H1 (cell line): ENCODE measurements at regions not wholly inside any gene's neighbourhood (a gene's known extent, or its start where the extent isn't known, plus 50 kb on each side); places are given as distances from the start of the nearest gene placed in this dataset.

Experiments used
- CTCF ChIA-PET: fragments of 300-600 bp; sonication (Branson Sonifier 250); formaldehyde crosslinking; loops from one replicate; lab custom pipeline; 2021; ENCODE audit not compliant: partially characterized antibody; lab: Charles Lee
- POLR2A ChIA-PET: fragments of 300-600 bp; sonication (Branson Sonifier 250); formaldehyde crosslinking; loops from one replicate; lab custom pipeline; 2021; ENCODE audit warnings: inconsistent platforms; ENCODE audit not compliant: partially characterized antibody; lab: Charles Lee
- DNase-seq, 2 experiments: peaks; one replicate each; pipeline versions ENCODE4 v3.0.0 to v3.0.0-alpha.2; 2010 to 2022; ENCODE audit warnings: low spot score in 2 of 2, low read depth in 1 of 2, mixed read lengths in 1 of 2
- FAIRE-seq: peaks from 2 replicates; lab custom pipeline; 2011; peaks lifted over from hg19 to GRCh38; lab: Jason Lieb, UNC
- H2AFZ ChIP-seq: 2 replicates; pipeline ENCODE4 v1.8.1; 2012; ENCODE audit warnings: low read length, inconsistent platforms
- H2AK5ac ChIP-seq: 2 replicates; pipeline ENCODE4 v1.6.1; 2013; ENCODE audit warnings: low read depth, low read length
- H2BK120ac ChIP-seq: replicated peaks from 2 replicates; pipeline ENCODE3; 2013; ENCODE audit warnings: low read depth, low read length, inconsistent platforms
- H2BK12ac ChIP-seq: 2 replicates; pipeline ENCODE4 v1.6.1; 2013; ENCODE audit warnings: low read depth, low read length
- H2BK15ac ChIP-seq: 2 replicates; pipeline ENCODE4 v1.6.1; 2013; ENCODE audit warnings: low read length
- H2BK20ac ChIP-seq: 2 replicates; pipeline ENCODE4 v1.6.1; 2013; ENCODE audit warnings: low read length
- H2BK5ac ChIP-seq: 2 replicates; pipeline ENCODE4 v1.6.1; 2013; ENCODE audit warnings: low read depth, low read length
- H3K14ac ChIP-seq: 2 replicates; pipeline ENCODE4 v1.6.1; 2013; ENCODE audit warnings: inconsistent platforms; ENCODE audit not compliant: insufficient read length
- H3K18ac ChIP-seq: 2 replicates; pipeline ENCODE4 v1.6.1; 2013; ENCODE audit warnings: low read length; ENCODE audit errors: extremely low read depth
- H3K23ac ChIP-seq: 2 replicates; pipeline ENCODE4 v1.6.1; 2013; ENCODE audit warnings: inconsistent platforms; ENCODE audit not compliant: insufficient read length
- H3K23me2 ChIP-seq: 2 replicates; pipeline ENCODE4 v1.6.1; 2013; ENCODE audit warnings: low read depth, low read length
- H3K27ac ChIP-seq: 2 replicates; pipeline ENCODE4 v1.6.1; 2011; ENCODE audit warnings: low read depth, low read length, inconsistent platforms
- H3K27me3 ChIP-seq, 4 experiments: replicated peaks in 1 of 4; 1 replicate in 1 of 4; 2 replicates in 3 of 4; pipeline versions ENCODE4 v1.6.1 to v1.8.1; 2011 to 2013; ENCODE audit warnings: low read length in 3 of 4, mild to moderate bottlenecking in 3 of 4, inconsistent platforms in 2 of 4, mixed read lengths in 2 of 4, moderate library complexity in 1 of 4; ENCODE audit not compliant: control insufficient read depth in 3 of 4, insufficient read depth in 3 of 4; ENCODE audit errors: extremely low read depth in 1 of 4
- H3K36me3 ChIP-seq, 4 experiments: 2 replicates each; pipeline versions ENCODE4 v1.6.1 to v1.8.1; 2011 to 2013; ENCODE audit warnings: mild to moderate bottlenecking in 4 of 4, low read length in 3 of 4, moderate library complexity in 2 of 4, control low read depth in 1 of 4, inconsistent platforms in 1 of 4; ENCODE audit not compliant: insufficient read depth in 4 of 4, control insufficient read depth in 2 of 4
- H3K4ac ChIP-seq: replicated peaks from 2 replicates; pipeline ENCODE3; 2013; ENCODE audit warnings: low read length, low read depth, mixed read lengths, inconsistent platforms; ENCODE audit not compliant: insufficient read length
- H3K4me1 ChIP-seq, 4 experiments: replicated peaks in 1 of 4; 1 replicate in 1 of 4; 2 replicates in 3 of 4; pipeline versions ENCODE4 v1.6.1 to v1.8.1; 2011 to 2013; ENCODE audit warnings: low read length in 3 of 4, inconsistent platforms in 2 of 4, mixed read lengths in 1 of 4; ENCODE audit not compliant: insufficient read depth in 4 of 4, control insufficient read depth in 3 of 4
- H3K4me2 ChIP-seq, 2 experiments: 2 replicates each; pipeline versions ENCODE4 v1.6.1 to v1.8.1; 2011 to 2013; ENCODE audit warnings: low read depth in 2 of 2, low read length in 2 of 2, control low read depth in 1 of 2, inconsistent platforms in 1 of 2, mild to moderate bottlenecking in 1 of 2; ENCODE audit not compliant: insufficient read depth in 1 of 2
- H3K4me3 ChIP-seq, 4 experiments: fragments of 200-600, 300-600 bp in 1 of 4; sonication (generic), shearing (Covaris generic), sonication (Bioruptor Twin) in 1 of 4; 2 replicates each; pipeline versions ENCODE4 v1.5.1 to v1.8.1; 2011 to 2016; ENCODE audit warnings: low read length in 4 of 4, low read depth in 3 of 4, control low read depth in 2 of 4, inconsistent platforms in 2 of 4, mild to moderate bottlenecking in 2 of 4, mixed read lengths in 1 of 4, moderate library complexity in 1 of 4; ENCODE audit not compliant: insufficient read depth in 2 of 4; ENCODE audit errors: extremely low read depth in 1 of 4
- H3K56ac ChIP-seq: replicated peaks from 2 replicates; pipeline ENCODE3; 2013; ENCODE audit warnings: low read depth, mild to moderate bottlenecking, mixed read lengths, low read length, inconsistent platforms; ENCODE audit not compliant: insufficient read length
- H3K79me1 ChIP-seq: 2 replicates; pipeline ENCODE4 v1.6.1; 2013; ENCODE audit warnings: low read depth, low read length, control low read depth
- H3K79me2 ChIP-seq, 2 experiments: 2 replicates each; pipeline versions ENCODE4 v1.6.1 to v1.8.1; 2012 to 2013; ENCODE audit warnings: low read length in 2 of 2, mild to moderate bottlenecking in 2 of 2, inconsistent platforms in 1 of 2; ENCODE audit not compliant: insufficient read depth in 2 of 2, control insufficient read depth in 1 of 2
- H3K9ac ChIP-seq, 4 experiments: replicated peaks in 1 of 4; 1 replicate in 1 of 4; 2 replicates in 3 of 4; pipeline versions ENCODE4 v1.6.1 to v1.8.1; 2011 to 2013; ENCODE audit warnings: low read depth in 3 of 4, low read length in 3 of 4, control low read depth in 2 of 4, mild to moderate bottlenecking in 2 of 4, moderate library complexity in 2 of 4, inconsistent platforms in 1 of 4; ENCODE audit errors: extremely low read depth in 1 of 4
- H3K9me3 ChIP-seq, 2 experiments: 2 replicates each; pipeline versions ENCODE4 v1.6.1 to v1.8.1; 2012 to 2013; ENCODE audit warnings: mild to moderate bottlenecking in 2 of 2, moderate library complexity in 2 of 2, control low read depth in 1 of 2, inconsistent platforms in 1 of 2, low read depth in 1 of 2, low read length in 1 of 2, mixed read lengths in 1 of 2; ENCODE audit not compliant: insufficient read depth in 2 of 2
- H4K20me1 ChIP-seq, 2 experiments: replicated peaks in 1 of 2; 2 replicates each; pipeline versions ENCODE3 to v1.8.1; 2011 to 2013; ENCODE audit warnings: inconsistent platforms in 2 of 2, low read length in 2 of 2, mild to moderate bottlenecking in 1 of 2; ENCODE audit not compliant: insufficient read depth in 2 of 2, control insufficient read depth in 1 of 2
- H4K5ac ChIP-seq: 2 replicates; pipeline ENCODE4 v1.6.1; 2013; ENCODE audit warnings: low read length, low read depth, mixed read lengths, inconsistent platforms; ENCODE audit not compliant: insufficient read length
- H4K8ac ChIP-seq: 2 replicates; pipeline ENCODE4 v1.8.0; 2013; ENCODE audit warnings: mild to moderate bottlenecking, moderate library complexity, low read length, inconsistent platforms; ENCODE audit not compliant: insufficient read depth; ENCODE audit errors: extremely low read depth
- H4K91ac ChIP-seq: replicated peaks from 2 replicates; pipeline ENCODE3; 2013; ENCODE audit warnings: low read length, mixed read lengths, inconsistent platforms; ENCODE audit not compliant: insufficient read length
- CREB1 ChIP-seq: IDR thresholded peaks from 2 replicates; pipeline ENCODE4 v1.6.1; 2012; ENCODE audit warnings: inconsistent platforms
- CTBP2 ChIP-seq: IDR thresholded peaks from 2 replicates; pipeline ENCODE4 v1.7.0; 2011; ENCODE audit warnings: borderline replicate concordance, mild to moderate bottlenecking, moderate library complexity, mixed read lengths, low read length; ENCODE audit not compliant: insufficient read depth, insufficient read length
- EGR1 ChIP-seq: IDR thresholded peaks from 2 replicates; pipeline ENCODE4 v1.6.1; 2011; ENCODE audit warnings: low read depth, low read length, borderline replicate concordance
- JUN ChIP-seq: IDR thresholded peaks from 2 replicates; pipeline ENCODE4 v1.6.1; 2011; ENCODE audit warnings: low read depth, mild to moderate bottlenecking, improper control_type of control experiment, low read length
- KDM4A ChIP-seq: IDR thresholded peaks from one replicate; pipeline ENCODE4 v1.7.1; 2012; ENCODE audit warnings: low read depth, mild to moderate bottlenecking, moderate library complexity, low read length, inconsistent platforms; ENCODE audit not compliant: severe bottlenecking
- SAP30 ChIP-seq: fragments of 300-600 bp; sonication (generic); IDR thresholded peaks from 2 replicates; pipeline ENCODE4 v1.7.1; 2012; ENCODE audit warnings: low read length, moderate library complexity, mild to moderate bottlenecking, inconsistent platforms; ENCODE audit not compliant: insufficient read depth, insufficient replicate concordance
- SIN3A ChIP-seq, 2 experiments: IDR thresholded peaks in 1 of 2; conservative IDR thresholded peaks in 1 of 2; 2 replicates each; pipeline ENCODE4 v1.6.1; 2011 to 2012; ENCODE audit warnings: low read length in 2 of 2, improper control_type of control experiment in 1 of 2, low read depth in 1 of 2, mild to moderate bottlenecking in 1 of 2
- SP4 ChIP-seq: IDR thresholded peaks from 2 replicates; pipeline ENCODE4 v1.6.1; 2012; ENCODE audit warnings: low read length, inconsistent platforms
- TAF7 ChIP-seq: optimal IDR thresholded peaks from 2 replicates; pipeline ENCODE3; 2011; ENCODE audit warnings: low read depth, mild to moderate bottlenecking, inconsistent platforms, low read length, moderate library complexity, borderline replicate concordance
- TBP ChIP-seq: IDR thresholded peaks from 2 replicates; pipeline ENCODE4 v1.6.1; 2011; ENCODE audit warnings: low read depth, low read length, improper control_type of control experiment
- WGBS, 2 experiments: shearing (Covaris generic) in 1 of 2; methylation state at CpG; one replicate each; pipeline versions ENCODE4 v1.1.6 to v1.1.7; 2013 to 2015; ENCODE audit warnings: low lambda C conversion rate in 2 of 2, mixed read lengths in 2 of 2, inconsistent platforms in 1 of 2, low coverage in 1 of 2, missing lambda C conversion rate in 1 of 2; ENCODE audit not compliant: insufficient replicate concordance in 2 of 2, insufficient coverage in 1 of 2, insufficient read length in 1 of 2; ENCODE audit errors: extremely low coverage in 1 of 2, missing lambda C conversion rate in 1 of 2; 5-methylcytosine and 5-hydroxymethylcytosine counted together

- no peak for FAIRE-seq
Measured at GRCh38 chr1:24993871-24994580, 64.0 kb upstream of the RUNX3 start.

More at GRCh38 chr1:24993871-24994580, 64.0 kb upstream of the RUNX3 start:
- H2AK5ac ChIP-seq, result no peak overlapping the region
- H3K4ac ChIP-seq, result no peak overlapping the region
- no peak overlapping the region for H3K9ac ChIP-seq
- H3K14ac ChIP-seq, result no peak overlapping the region
- peak overlapping the region; percentile 45; the same call in 1 of the 2 replicates for H4K8ac ChIP-seq
- no peak overlapping the region for H4K5ac ChIP-seq
- no peak overlapping the region for H2BK15ac ChIP-seq
- no peak overlapping the region for H3K18ac ChIP-seq
- H3K79me2 ChIP-seq, result no peaks in the 10 kb centered on the region
- no peak overlapping the region for H2AFZ ChIP-seq
- TF ChIP-seq CREB1 (no peak), TAF7 (no peak), SP4 (no peak), EGR1 (no peak), SIN3A (conservative IDR thresholded peaks at IDR 0.05 in 1 of 2, IDR thresholded peaks at IDR 0.05 in 1 of 2; ENCODE audit: low read depth in 1 of 2, low read length in 2 of 2) (no peak), KDM4A (no peak), JUN (no peak), TBP (no peak), CTBP2 (no peak), SAP30 (no peak)
- TF ChIP-seq, all 59 proteins: peak for 0
- Histone ChIP-seq H4K20me1 (no peaks in the 10 kb centered on the region), H3K4me1 (0 out of 7 replicates have a peak, but pooled peaks cover 0 to 2% (median 0%) of the 10 kb centered on the region in 4 experiments), H3K36me3 (no peaks in the 10 kb centered on the region), H2BK20ac (no peak overlapping the region), H3K23ac (no peak overlapping the region), H4K91ac (no peak overlapping the region), H3K27me3 (no peaks in the 10 kb centered on the region), H3K79me1 (no peaks in the 10 kb centered on the region), H3K9me3 (no peaks in the 10 kb centered on the region), H2BK5ac (no peak overlapping the region), H3K4me2 (no peak overlapping the region), H2BK12ac (0 out of 2 replicates have a peak overlapping the region, but pooled peaks have one; percentile 10), H2BK120ac (no peak overlapping the region), H3K23me2 (peaks cover 2% of the 10 kb centered on the region; the same call in 1 of the 2 replicates), H3K4me3 (no peak overlapping the region), H3K27ac (no peak overlapping the region), H3K56ac (no peak overlapping the region)
- ChIA-PET POLR2A (no interaction called here), CTCF (interaction anchor here (0.7 to 5.3 kb wide), 5 partner anchors 9 to 94 kb away, joined by 3 to 31 read pairs (median 4); no protein-coding TSS in a partner anchor)
- no peak for DNase-seq
- WGBS, 2 experiments, result 92% methylated on average over 14 of the region's 16 CpGs; no CpG with 5 or more reads in 1 of the 2 experiments
